Esophagus muscularis mucosa (tissue), 4 donors: ENCODE measurements at regions not wholly inside any gene's neighbourhood (a gene's known extent, or its start where the extent isn't known, plus 50 kb on each side); places are given as distances from the start of the nearest gene placed in this dataset.
"Not testable (repeated sequence)": the region's sequence is repeated elsewhere in the genome, so short reads cannot be mapped to it uniquely, and the experiment has no call there.

Experiments
- DNase-seq: peaks from one replicate; pipeline ENCODE4 v3.0.0-alpha.2; 2017; ENCODE audit errors: extremely low spot score
- H3K27ac ChIP-seq, 4 donors: fragments of 200-600 bp; sonication (generic); replicated peaks in 1 of 4; 1 replicate in 3 of 4; 2 replicates in 1 of 4; pipeline ENCODE4 v1.5.1; 2016 to 2019; ENCODE audit warnings: mild to moderate bottlenecking in 1 of 4
- H3K27me3 ChIP-seq, 4 donors: fragments of 200-600 bp; sonication (generic); one replicate each; pipeline versions ENCODE4 v1.5.1 to v1.6.0; 2016 to 2019
- H3K36me3 ChIP-seq, 4 donors: fragments of 200-600 bp; sonication (generic); one replicate each; pipeline ENCODE4 v1.5.1; 2016 to 2019
- H3K4me1 ChIP-seq, 4 donors: fragments of 200-600 bp; sonication (generic); one replicate each; pipeline ENCODE4 v1.5.1; 2016 to 2019
- H3K4me3 ChIP-seq, 4 donors: fragments of 200-600 bp; sonication (generic); 1 replicate in 2 of 4; 2 replicates in 2 of 4; pipeline ENCODE4 v1.5.1; 2016 to 2019; ENCODE audit warnings: mild to moderate bottlenecking in 4 of 4, moderate library complexity in 1 of 4
- H3K9me3 ChIP-seq, 4 donors: fragments of 200-600 bp; sonication (generic); 1 replicate in 3 of 4; 2 replicates in 1 of 4; pipeline ENCODE4 v1.5.1; 2016 to 2019
- EP300 ChIP-seq: sonication (generic); formaldehyde crosslinking; IDR thresholded peaks from one replicate; pipeline ENCODE4 v1.6.1; 2017; ENCODE audit warnings: antibody characterized with exemption
- POLR2A ChIP-seq: fragments of 450-650 bp; IDR thresholded peaks from one replicate; pipeline ENCODE4 v1.6.1; 2017; ENCODE audit warnings: antibody characterized with exemption, moderate library complexity, mild to moderate bottlenecking, low read depth
- POLR2AphosphoS5 ChIP-seq, 2 donors: sonication (generic); formaldehyde crosslinking; IDR thresholded peaks; one replicate each; pipeline ENCODE4 v1.6.1; 2017; ENCODE audit warnings: antibody characterized with exemption in 2 of 2
- WGBS: methylation state at CpG from one replicate; pipeline ENCODE4 v1.1.5; 2018; 5-methylcytosine and 5-hydroxymethylcytosine counted together
- intact Hi-C: fragments of 100-400 bp; cut with DNase I; formaldehyde crosslinking; loops from one replicate; pipeline ENCODE4 v1.15.1; 2023
- TF ChIP-seq, protein P1 (sequence below), 3 experiments: fragments of 200-600 bp in 2 of 3; fragments of 450-650 bp in 1 of 3; sonication (generic) in 2 of 3; IDR thresholded peaks; one replicate each; pipeline ENCODE4 v1.5.1; 2017 to 2019; ENCODE audit warnings: antibody characterized with exemption in 3 of 3, mild to moderate bottlenecking in 2 of 3, moderate library complexity in 1 of 3

DNA sequence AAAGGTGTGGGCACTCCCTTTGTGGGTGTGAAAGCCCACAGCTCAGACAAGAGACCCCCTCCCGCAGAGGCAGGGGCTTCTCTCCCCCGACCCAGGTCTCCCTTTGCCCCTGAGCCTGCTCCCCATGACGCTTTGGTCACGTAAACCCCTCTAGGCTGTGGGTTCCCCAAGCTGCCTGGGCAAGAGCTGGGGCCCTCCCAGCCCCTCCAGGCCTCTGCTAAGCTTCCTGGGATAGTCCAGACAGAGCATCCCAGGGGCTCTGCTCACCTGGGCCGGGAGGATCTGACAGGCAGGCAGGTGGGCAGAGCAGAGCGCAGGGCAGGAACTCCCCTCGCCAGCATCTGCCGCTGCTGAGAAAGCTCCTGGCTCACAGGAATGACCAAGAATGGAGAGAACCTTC, 177.3 kb downstream of the BANP start:
- Histone ChIP-seq H3K4me1 (no peaks in the 10 kb centered on the region), H3K27me3 (no peaks in the 10 kb centered on the region), H3K27ac (no peak overlapping the region), H3K9me3 (no peaks in the 10 kb centered on the region), H3K4me3 (no peak overlapping the region), H3K36me3 (no peaks in the 10 kb centered on the region)
- intact Hi-C loops = no loop called here
- no peak for DNase-seq
- TF ChIP-seq EP300 (no peak), POLR2A (no peak), POLR2AphosphoS5 (IDR thresholded peaks at IDR 0.05) (no peak)
- TF ChIP-seq, protein P1, sequence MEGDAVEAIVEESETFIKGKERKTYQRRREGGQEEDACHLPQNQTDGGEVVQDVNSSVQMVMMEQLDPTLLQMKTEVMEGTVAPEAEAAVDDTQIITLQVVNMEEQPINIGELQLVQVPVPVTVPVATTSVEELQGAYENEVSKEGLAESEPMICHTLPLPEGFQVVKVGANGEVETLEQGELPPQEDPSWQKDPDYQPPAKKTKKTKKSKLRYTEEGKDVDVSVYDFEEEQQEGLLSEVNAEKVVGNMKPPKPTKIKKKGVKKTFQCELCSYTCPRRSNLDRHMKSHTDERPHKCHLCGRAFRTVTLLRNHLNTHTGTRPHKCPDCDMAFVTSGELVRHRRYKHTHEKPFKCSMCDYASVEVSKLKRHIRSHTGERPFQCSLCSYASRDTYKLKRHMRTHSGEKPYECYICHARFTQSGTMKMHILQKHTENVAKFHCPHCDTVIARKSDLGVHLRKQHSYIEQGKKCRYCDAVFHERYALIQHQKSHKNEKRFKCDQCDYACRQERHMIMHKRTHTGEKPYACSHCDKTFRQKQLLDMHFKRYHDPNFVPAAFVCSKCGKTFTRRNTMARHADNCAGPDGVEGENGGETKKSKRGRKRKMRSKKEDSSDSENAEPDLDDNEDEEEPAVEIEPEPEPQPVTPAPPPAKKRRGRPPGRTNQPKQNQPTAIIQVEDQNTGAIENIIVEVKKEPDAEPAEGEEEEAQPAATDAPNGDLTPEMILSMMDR (IDR thresholded peaks at IDR 0.05) = no peak
- WGBS = 92% methylated on average over 8 of the region's 8 CpGs

DNA sequence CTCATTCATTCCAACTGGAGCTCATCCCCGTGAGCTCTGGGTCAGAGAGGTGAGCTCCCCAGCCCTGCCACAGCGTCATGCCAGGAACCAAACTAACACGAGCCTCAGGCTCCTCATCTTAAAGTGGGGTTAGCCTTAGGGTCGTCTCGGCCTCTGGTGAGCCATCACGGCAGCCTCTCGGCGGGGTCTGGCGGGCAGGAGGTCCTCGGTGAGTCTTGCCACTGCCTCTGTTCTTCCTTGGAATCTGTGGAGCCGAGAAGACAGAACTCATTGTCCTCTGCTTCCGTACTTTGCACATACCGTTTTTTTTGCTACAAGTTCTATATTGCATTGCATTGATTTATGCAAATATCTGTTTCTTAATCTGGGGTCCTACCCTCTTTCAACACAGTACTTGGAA, 177.9 kb downstream of the BANP start:
- DNase-seq, H3K4me1 ChIP-seq, intact Hi-C loops, H3K36me3 ChIP-seq, H3K27me3 ChIP-seq, H3K4me3 ChIP-seq, H3K9me3 ChIP-seq, H3K27ac ChIP-seq: not testable (repeated sequence)
- WGBS = 91% methylated on average over 13 of the region's 13 CpGs

DNA sequence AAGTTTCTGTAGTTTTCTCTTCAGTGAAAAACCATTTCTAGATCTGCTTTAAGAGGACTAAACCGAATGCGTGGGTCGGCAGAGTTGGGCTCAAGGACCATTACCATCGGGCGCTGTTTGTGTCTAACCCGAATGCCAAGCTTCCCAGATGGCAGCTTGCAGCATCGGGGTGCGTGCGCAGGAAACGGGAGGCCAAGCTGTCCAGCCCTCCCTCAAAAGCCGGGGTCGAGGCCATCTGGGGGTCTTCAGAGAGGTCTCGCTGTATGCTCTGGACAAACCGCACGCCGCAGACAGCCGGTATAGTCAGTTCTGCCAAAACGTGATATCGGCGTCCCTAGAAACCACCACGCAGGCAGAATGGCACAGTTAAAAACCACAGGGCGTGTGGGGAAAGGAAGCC, 178.8 kb downstream of the BANP start:
- H3K4me1 ChIP-seq = peaks cover 0 to 6% (median 2%) of the 10 kb centered on the region in 4 donors
- H3K36me3 ChIP-seq = no peaks in the 10 kb centered on the region
- no peak for DNase-seq
- TF ChIP-seq, protein P1 (IDR thresholded peaks at IDR 0.05) = no peak
- TF ChIP-seq EP300 (no peak), POLR2A (no peak), POLR2AphosphoS5 (IDR thresholded peaks at IDR 0.05) (no peak)
- H3K9me3 ChIP-seq = no peaks in the 10 kb centered on the region
- intact Hi-C loops = no loop called here
- no peak overlapping the region for H3K27ac ChIP-seq
- no peaks in the 10 kb centered on the region for H3K27me3 ChIP-seq
- no peak overlapping the region for H3K4me3 ChIP-seq
- WGBS = 88% methylated on average over 22 of the region's 22 CpGs

DNA sequence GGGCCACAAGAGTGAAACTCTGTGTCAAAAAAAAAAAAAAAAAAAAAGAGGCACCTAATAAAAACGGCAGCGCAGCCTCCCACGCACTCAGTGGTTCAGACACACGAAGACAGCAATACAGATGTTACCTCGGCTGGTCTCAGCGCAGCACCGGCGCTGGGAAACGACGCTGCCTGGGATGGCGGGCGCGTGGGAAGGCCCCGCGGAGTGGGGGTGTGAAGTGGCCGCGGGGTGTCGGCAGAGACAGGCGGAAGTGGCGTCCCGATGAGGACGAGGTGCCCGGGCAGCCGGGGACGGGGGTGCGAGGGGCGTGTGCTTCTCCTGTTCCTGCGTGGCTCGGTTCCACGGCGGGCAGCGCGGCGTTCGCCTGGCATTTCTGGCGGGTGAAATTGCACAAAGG, 179.4 kb downstream of the BANP start:
- intact Hi-C loops = no loop called here
- no peaks in the 10 kb centered on the region for H3K36me3 ChIP-seq
- H3K4me3 ChIP-seq = no peak overlapping the region
- DNase-seq = no peak
- no peak overlapping the region for H3K27ac ChIP-seq
- WGBS = 90% methylated on average over 36 of the region's 36 CpGs
- no peak for TF ChIP-seq EP300
- no peak for TF ChIP-seq POLR2A
- TF ChIP-seq, protein P1 (IDR thresholded peaks at IDR 0.05) = no peak
- no peak for TF ChIP-seq POLR2AphosphoS5 (IDR thresholded peaks at IDR 0.05)
- peaks cover 0 to 10% (median 2%) of the 10 kb centered on the region in 4 donors for H3K4me1 ChIP-seq
- no peaks in the 10 kb centered on the region for H3K27me3 ChIP-seq
- H3K9me3 ChIP-seq = no peaks in the 10 kb centered on the region

DNA sequence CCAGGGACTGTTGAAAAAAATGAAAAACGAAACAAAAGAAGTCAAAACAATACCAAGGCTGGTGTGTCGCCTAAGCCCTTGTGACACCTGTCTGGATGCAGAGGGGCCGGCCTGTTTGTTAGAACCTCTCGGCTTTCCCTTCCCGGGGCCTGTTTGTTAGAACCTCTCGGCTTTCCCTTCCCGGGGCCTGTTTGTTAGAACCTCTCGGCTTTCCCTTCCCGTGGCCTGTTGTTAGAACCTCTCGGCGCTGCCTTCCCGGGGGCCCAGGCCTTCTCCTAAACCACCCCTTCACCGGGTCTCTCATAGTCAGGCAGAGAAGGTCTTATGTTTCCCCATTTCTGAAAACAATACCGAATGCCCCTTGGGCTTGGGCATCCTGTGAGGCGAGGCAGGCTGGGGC, 180.0 kb downstream of the BANP start:
- Histone ChIP-seq H3K36me3 (no peaks in the 10 kb centered on the region), H3K9me3 (no peaks in the 10 kb centered on the region), H3K4me3 (no peak overlapping the region), H3K4me1 (peaks cover 0 to 10% (median 2%) of the 10 kb centered on the region in 4 donors), H3K27ac (no peak overlapping the region), H3K27me3 (no peaks in the 10 kb centered on the region)
- intact Hi-C loops = no loop called here
- 83% methylated on average over 12 of the region's 15 CpGs for WGBS
- TF ChIP-seq POLR2AphosphoS5 (IDR thresholded peaks at IDR 0.05) (no peak), POLR2A (no peak), EP300 (no peak)
- TF ChIP-seq, protein P1 (IDR thresholded peaks at IDR 0.05) = no peak
- DNase-seq = no peak
